ENCODE measurements at regions not wholly inside any gene's neighbourhood (a gene's known extent, or its start where the extent isn't known, plus 50 kb on each side); places are given as distances from the start of the nearest gene placed in this dataset.

- intact Hi-C loops (cut with DNase I), result no loop called here
- DNase-seq (ENCODE audit: low spot score), result no peak
These were observed 74.2 kb upstream of the FSTL4 start for GRCh38 chr5:133686566-133686965.

GRCh38 chr5:133685402-133686018 lies 73.2 kb upstream of the FSTL4 start:
- intact Hi-C loops (cut with DNase I), result no loop called here
- DNase-seq (ENCODE audit: low spot score), result no peak

- DNase-seq (ENCODE audit: low spot score), result no peak
- intact Hi-C loops (cut with DNase I), result no loop called here
These were observed 71.6 kb upstream of the FSTL4 start for GRCh38 chr5:133683646-133684596.

GRCh38 chr5:133682451-133682850 lies 70.1 kb upstream of the FSTL4 start:
- intact Hi-C loops (cut with DNase I), result no loop called here
- DNase-seq (ENCODE audit: low spot score), result no peak

- DNase-seq (ENCODE audit: low spot score), result no peak
- intact Hi-C loops (cut with DNase I), result no loop called here
These were observed 69.6 kb upstream of the FSTL4 start for GRCh38 chr5:133681896-133682295.

GRCh38 chr5:133680830-133681565 lies 68.7 kb upstream of the FSTL4 start:
- intact Hi-C loops (cut with DNase I), result no loop called here

GRCh38 chr5:133679534-133679933 lies 67.2 kb upstream of the FSTL4 start:
- no peak for DNase-seq (ENCODE audit: low spot score)
- intact Hi-C loops (cut with DNase I), result no loop called here

More at GRCh38 chr5:133680830-133681565, 68.7 kb upstream of the FSTL4 start:
- DNase-seq (ENCODE audit: low spot score), result no peak

- intact Hi-C loops (cut with DNase I), result no loop called here
- no peak for DNase-seq (ENCODE audit: low spot score)
These were observed 63.2 kb upstream of the FSTL4 start for GRCh38 chr5:133675376-133676154.

GRCh38 chr5:133670336-133670735 lies 58.0 kb upstream of the FSTL4 start:
- no peak for DNase-seq (ENCODE audit: low spot score)
- intact Hi-C loops (cut with DNase I), result no loop called here

GRCh38 chr5:133669472-133669871 lies 57.1 kb upstream of the FSTL4 start:
- DNase-seq (ENCODE audit: low spot score), result no peak
- intact Hi-C loops (cut with DNase I), result no loop called here

GRCh38 chr5:133668458-133668857 lies 56.1 kb upstream of the FSTL4 start:
- intact Hi-C loops (cut with DNase I), result no loop called here
- no peak for DNase-seq (ENCODE audit: low spot score)

GRCh38 chr5:133667217-133667616 lies 54.9 kb upstream of the FSTL4 start:
- intact Hi-C loops (cut with DNase I), result no loop called here
- no peak for DNase-seq (ENCODE audit: low spot score)

- DNase-seq (ENCODE audit: low spot score), result no peak
These were observed 53.2 kb upstream of the FSTL4 start for GRCh38 chr5:133665571-133665970.

GRCh38 chr5:133664422-133664821 lies 52.1 kb upstream of the FSTL4 start:
- no peak for DNase-seq (ENCODE audit: low spot score)
- intact Hi-C loops (cut with DNase I), result no loop called here

More at GRCh38 chr5:133665571-133665970, 53.2 kb upstream of the FSTL4 start:
- intact Hi-C loops (cut with DNase I), result no loop called here

GRCh38 chr5:133663397-133664054 lies 51.2 kb upstream of the FSTL4 start:
- intact Hi-C loops (cut with DNase I), result no loop called here
- no peak for DNase-seq (ENCODE audit: low spot score)

- DNase-seq (ENCODE audit: low spot score), result no peak
- intact Hi-C loops (cut with DNase I), result no loop called here
These were observed 50.2 kb upstream of the FSTL4 start for GRCh38 chr5:133662578-133662977.

Measured in cardiac septum (tissue), 1 donor.